Activated effector memory CD4-positive, alpha-beta T cell treated with Interleukin-2 at 50 U/mL for 16 hours (primary cell): ENCODE measurements at regions not wholly inside any gene's neighbourhood (a gene's known extent, or its start where the extent isn't known, plus 50 kb on each side); places are given as distances from the start of the nearest gene placed in this dataset.
"Not testable (repeated sequence)": the region's sequence is repeated elsewhere in the genome, so short reads cannot be mapped to it uniquely, and the experiment has no call there.

ENCODE experiments used
- DNase-seq: peaks from one replicate; pipeline ENCODE4 v3.0.0-alpha.2; 2020

GRCh38 chr13:44024167-44024845 lies 144.6 kb downstream of the LACC1 start:
- DNase-seq = no peak

- no peak for DNase-seq
Measured at GRCh38 chr13:44024846-44025195, 145.1 kb downstream of the LACC1 start.

DNA sequence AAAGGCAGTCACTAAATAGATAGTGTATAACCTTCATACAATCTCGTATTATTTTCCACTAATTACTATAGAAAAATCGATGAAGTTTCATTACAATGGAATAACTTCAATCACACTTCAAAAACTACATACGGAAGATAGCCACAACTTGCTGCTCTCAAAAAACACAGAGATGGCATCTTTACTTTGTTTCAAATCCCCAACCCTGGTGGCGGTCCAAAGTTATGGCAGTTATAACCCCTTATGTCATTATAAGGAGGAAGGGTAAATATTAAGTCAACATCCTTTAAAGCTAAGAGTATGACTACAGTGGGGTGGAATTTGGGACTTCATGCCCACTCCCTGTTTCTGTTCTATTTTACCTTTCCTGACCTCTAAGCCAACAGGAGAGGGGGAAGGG lies 146.5 kb downstream of the LACC1 start:
- DNase-seq = no peak

GRCh38 chr13:44028734-44029133 lies 149.0 kb downstream of the LACC1 start:
- DNase-seq = no peak

DNA sequence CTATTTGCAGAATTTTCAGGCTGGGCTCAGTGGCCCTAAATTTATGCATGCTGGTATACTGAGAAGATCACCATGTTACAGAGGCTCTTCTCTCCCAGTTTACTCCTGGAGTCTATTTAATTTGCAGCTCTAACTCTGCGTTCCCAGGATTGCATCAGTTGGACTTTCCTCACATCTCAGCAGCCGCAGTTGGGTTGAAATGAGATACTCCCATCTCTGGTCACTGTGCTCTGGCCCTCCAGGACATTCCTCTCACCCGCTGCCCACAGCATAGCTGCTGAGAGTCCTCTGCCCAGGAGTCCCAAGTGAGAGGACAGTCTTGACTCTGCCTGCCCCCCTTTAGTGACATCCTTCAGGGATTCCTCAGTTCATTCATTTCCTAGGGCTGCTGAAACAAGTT lies 150.9 kb downstream of the LACC1 start:
- DNase-seq = no peak

DNA sequence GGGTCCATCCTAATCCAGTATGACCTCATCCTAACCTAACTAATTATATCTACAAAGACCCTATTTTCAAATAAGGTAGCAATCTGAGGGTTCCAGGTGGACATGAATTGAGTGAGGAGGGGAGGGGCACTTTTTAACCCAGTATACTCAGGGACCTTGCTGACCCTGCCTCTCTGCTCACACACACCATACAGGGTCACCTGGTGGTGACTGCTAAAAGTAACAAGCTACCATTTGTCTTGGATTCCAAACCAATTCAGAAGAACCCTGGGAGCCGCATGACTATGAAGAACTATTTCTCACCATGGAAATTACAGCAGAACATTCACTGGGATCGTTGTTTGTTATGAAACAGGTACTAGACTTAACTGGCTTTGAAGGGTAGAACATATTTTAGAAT lies 151.9 kb downstream of the LACC1 start:
- no peak for DNase-seq

GRCh38 chr13:44032802-44033201 lies 153.1 kb downstream of the LACC1 start:
- no peak for DNase-seq

GRCh38 chr13:44035400-44035799 lies 155.7 kb downstream of the LACC1 start:
- DNase-seq = no peak

DNA sequence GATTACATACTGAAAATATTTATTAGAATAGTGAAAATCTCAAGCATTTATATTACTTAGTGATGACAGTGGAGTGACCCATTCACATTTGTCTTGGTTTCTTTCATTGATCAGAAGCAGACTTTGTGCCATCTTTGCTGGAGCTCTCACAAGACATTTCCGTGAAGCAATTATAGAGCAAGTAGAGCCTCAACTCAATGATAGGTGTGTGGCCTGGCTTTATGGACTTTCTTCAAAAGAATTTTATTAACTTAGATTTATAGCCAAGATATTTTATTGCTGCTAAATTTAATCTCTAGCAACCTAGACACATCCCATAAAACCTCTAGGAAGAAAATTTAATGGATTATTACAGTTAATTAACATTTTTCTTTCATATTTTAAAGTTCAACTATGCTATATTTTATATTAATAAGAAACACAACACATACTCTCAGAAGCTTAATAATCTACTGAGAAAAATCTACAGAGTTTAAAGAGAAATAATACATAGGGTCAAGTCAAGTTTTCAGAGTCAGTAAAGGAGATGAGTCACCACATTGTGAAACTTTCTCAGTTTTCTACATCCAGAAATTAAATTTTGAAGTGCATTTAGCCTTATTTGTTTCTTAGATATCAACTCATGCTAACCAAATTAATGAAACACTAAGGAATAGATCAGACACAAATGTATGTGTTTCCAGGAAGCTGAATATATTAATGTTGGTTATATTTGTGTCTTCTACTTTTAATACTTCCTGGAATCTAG lies 160.5 kb downstream of the LACC1 start:
- no peak for DNase-seq

DNA sequence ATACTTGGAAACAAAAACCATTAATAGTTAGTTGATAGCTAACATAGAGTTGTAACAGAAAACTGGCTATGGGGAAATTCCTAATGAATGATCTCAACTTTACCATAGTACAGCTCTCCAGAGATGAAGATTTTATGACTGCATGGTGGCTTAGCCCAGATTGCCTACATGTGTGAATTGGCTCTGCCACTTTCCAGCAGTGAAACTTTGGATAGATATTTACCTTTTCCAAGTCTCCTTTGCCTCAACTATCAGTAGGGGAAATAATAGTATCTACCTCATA lies 161.1 kb downstream of the LACC1 start:
- no peak for DNase-seq

DNA sequence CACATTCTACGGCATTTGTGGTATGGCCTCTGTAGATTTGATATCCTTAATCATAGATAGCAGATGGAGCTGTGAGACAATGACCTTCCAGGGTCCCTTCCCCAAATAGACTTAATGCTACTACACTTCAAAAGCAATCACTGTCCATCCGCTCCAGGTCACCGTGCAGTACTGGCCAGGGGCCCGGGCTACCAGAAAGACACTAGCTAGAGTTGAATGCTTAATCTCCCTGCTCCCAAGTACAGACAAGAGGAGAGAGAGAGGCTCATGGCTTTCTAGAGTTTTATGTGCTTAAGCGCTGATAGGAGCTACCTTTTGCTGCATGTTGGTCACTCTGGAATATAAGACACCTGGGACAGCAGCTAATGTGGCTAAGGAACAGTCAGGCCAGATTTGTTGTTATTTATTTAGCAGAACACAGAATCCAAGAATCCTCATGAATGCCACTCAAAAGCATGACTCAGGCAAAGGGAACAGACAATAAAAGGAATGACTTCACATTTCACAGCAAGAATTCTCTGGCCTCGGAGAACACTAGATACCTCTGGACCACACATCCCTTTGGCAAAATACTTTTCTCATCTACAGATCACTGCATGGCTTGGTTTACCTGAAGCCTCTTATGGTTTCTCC lies 165.0 kb downstream of the LACC1 start:
- DNase-seq = no peak

DNA sequence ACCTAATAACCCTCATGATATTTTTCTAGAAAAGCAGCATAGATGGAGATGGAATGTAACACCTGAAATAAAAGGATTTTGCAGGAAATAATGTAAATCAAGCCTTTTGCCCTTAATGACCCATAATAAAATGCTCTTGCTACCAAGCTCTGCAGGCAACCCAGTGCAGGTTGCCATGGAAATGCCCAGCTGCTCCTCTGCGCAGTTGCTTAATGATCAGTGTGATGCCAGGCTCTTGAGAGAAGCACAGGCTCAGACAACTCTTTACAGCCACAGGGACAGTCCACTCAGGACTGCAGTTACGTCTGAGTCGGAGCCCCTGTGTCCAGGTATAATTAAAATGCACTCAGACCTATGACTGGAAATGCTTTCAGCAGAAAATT lies 165.5 kb downstream of the LACC1 start:
- DNase-seq = no peak

- DNase-seq = no peak
Measured at GRCh38 chr13:44046428-44046827, 166.7 kb downstream of the LACC1 start.

DNA sequence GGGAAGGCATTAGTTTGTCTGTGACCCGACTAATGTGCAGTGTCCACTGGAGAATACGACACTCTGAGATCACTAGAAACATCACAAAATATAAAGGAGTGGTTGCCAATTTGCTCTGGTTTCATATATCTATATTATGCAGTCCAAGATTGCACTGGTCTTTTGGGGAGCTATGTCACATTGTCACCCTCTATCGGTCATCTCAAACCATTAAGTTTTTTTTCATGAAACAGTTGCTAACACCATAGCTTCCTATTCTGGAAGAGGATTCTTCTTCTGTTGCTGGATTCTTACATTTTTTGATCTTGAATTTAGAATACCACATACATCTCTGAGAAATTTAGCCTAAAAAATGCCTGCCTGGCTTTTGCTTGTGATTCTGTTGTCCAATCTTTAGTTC lies 168.6 kb downstream of the LACC1 start:
- DNase-seq = no peak

DNA sequence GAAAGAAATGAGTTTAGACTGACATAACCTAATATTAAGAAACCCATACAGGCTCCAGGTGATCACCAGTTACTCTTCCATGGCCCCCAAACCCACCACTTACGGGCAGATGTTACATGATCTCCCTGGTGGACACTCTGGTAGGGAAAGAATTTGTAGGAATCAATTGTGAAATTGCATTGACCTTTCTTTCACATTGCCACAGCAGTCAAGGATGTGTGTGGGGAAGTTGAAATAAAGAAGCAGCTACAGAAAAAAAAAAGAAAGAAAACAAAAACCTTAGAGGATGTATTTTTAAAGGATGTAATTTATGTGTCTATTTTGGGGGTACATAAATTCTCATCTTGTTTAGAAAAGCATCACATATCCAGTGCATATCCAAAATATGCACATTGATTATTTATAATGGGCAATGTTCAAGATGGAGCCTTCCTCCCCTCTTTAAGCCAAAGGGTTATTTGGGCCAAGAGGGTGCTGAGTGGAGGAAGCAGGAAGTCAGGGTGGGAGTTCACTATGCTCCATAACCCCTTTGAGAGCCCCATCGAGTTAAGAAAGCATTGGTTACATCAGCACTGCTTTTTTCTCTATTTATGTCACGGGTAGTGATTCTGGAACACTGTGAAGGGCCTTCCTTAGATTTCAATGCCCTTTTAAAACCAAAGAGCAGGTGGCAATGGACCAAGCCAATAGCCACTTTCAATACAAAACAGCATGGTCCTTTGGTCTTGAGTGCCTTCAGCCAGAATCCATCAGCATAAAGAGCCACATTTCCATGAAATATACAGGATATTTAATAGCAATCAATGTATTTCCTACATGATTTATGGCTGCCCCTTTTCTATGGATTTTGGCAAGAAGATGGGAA lies 169.6 kb downstream of the LACC1 start:
- no peak for DNase-seq

- no peak for DNase-seq
Measured at GRCh38 chr13:44050450-44051063, 170.9 kb downstream of the LACC1 start.

GRCh38 chr13:44051405-44051804 lies 171.7 kb downstream of the LACC1 start:
- DNase-seq = no peak

DNA sequence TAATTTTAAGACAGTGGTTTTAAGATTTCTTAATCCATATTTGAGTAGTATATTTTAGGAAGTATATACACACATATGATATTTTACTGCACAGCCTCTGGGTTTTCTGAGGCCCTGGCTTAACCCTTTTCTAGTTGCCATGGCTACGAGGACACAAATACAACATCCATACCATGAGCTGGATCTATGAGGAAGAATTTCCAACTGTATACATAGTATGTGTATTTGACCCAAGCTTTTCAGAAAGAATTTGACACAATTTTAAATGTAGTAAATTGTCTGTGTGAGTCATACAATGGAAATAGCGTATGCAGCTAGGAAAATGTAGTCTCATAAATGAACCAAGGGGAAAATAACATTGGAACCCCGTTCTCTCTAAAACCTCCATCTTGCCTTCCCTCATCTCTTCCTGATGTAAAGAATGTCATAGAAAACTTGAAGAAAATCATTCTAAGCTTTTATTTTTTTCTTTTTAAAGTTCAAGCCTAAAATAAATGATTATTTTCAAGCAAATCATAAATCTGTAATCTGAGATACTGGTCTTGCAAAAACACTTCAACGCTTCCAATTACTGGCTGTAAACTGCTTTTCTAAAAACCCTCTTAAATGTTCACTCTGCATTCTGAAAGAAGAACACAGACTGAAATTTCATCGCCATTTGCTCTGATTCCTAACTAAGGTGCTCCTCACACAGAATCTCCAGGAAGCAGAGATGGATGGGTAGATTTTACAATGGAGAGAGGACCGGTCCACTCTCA lies 172.4 kb downstream of the LACC1 start:
- DNase-seq = no peak

DNA sequence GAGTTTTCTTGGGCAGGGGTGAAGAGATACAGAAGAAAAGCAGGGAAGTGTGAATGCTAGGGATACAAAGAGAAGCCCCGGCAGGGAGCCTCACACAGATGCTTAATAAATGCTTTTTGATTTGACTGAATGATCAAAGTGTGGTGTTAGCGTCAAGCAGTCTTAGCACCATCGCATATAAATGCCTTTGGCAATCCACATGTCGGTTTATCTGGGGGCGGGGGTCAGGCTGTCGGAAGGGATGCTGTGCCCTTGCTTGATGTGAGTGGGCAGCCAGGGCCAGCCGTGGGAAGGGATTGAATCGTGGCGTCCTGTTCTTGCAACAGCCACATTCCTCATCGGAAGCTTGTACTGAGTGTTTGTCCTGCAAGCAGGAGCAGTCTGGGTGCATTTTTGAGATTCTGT lies 173.1 kb downstream of the LACC1 start:
- no peak for DNase-seq

DNA sequence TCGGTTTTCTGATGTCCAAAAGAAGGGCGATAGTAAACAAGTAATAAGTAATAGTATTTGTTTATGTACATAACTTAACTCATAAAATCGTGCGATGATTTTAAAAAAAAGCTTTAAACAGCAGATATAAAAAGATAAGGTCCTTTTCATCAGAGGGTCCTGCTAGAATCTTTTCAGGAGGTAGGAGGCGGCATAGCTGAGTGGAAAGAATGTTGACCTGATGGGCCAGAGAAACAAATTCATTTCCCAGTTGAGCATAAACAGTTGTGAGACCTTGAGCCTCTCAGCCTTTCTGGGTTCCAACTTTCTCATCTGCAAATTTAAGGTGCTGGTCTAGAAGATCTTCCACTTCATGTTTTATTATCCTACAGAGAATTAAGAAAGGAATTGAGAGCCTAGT lies 173.5 kb downstream of the LACC1 start:
- no peak for DNase-seq

DNA sequence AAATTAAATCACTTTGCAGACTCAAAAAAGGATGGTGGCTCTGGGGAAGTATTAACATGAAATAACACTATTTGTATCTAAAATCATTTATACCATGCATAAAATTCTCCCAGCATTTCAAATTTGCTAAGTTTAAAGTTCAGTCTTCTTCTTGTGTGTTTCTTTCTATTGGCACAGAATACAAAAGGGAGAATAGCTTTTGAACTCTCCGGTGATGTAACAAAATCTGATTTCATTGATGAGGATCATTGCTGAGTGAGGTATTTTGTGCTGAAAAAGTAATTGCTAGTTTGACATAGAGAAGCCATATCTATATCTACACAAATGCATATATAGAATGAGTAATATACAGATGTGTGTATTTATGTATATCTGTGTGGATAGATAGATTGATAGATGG lies 174.8 kb downstream of the LACC1 start:
- DNase-seq = no peak

- not testable (repeated sequence) for DNase-seq
Measured at GRCh38 chr13:44055681-44056080, 176.0 kb downstream of the LACC1 start.
